ENCODE measurements at regions not wholly inside any gene's neighbourhood (a gene's known extent, or its start where the extent isn't known, plus 50 kb on each side); places are given as distances from the start of the nearest gene placed in this dataset.

DNA sequence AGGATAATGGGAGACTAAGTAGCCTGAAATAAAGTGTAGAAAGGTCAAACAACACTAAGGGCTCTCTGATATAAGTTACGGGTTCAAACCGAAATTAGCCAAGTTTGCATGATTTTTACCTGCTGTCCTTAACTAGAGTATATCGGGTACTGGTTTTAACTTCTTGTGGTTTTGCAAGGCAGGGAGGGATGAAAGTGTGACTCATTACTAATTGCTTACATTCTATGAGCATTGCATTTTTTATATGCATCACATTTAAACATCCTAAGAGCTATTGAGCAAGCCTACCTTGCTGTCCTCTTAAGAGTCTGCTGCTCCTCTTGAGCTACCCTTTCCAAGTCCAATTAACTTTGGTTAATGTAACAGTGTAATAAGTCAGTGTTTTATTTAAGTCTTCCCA, 415.4 kb downstream of the SLITRK5 start:
- Histone ChIP-seq H3K9me3 (ENCODE audit: control insufficient read depth, insufficient read depth, low read depth, low read length) (no peaks in the 10 kb centered on the region), H3K36me3 (ENCODE audit: control insufficient read depth in 2 of 2, insufficient read depth in 1 of 2, low read length in 2 of 2) (no peaks in the 10 kb centered on the region), H3K27ac (ENCODE audit: extremely low read depth, low read depth, low read length) (no peak overlapping the region), H3K4me1 (ENCODE audit: control insufficient read depth, insufficient read depth, low read length) (no peaks in the 10 kb centered on the region), H3K4me3 (ENCODE audit: low read depth, low read length) (no peak overlapping the region)
- ChIA-PET CTCF (no interaction called here), POLR2A (no interaction called here)
- TF ChIP-seq ZNF37A (tag by site-specific recombination; IDR thresholded peaks at IDR 0.05), result no peak
- TF ChIP-seq ZNF202 (tag by site-specific recombination; IDR thresholded peaks at IDR 0.05; ENCODE audit: borderline replicate concordance), result no peak
- no peak for TF ChIP-seq ZNF626 (tag by site-specific recombination; IDR thresholded peaks at IDR 0.05)
- TF ChIP-seq, protein P1, sequence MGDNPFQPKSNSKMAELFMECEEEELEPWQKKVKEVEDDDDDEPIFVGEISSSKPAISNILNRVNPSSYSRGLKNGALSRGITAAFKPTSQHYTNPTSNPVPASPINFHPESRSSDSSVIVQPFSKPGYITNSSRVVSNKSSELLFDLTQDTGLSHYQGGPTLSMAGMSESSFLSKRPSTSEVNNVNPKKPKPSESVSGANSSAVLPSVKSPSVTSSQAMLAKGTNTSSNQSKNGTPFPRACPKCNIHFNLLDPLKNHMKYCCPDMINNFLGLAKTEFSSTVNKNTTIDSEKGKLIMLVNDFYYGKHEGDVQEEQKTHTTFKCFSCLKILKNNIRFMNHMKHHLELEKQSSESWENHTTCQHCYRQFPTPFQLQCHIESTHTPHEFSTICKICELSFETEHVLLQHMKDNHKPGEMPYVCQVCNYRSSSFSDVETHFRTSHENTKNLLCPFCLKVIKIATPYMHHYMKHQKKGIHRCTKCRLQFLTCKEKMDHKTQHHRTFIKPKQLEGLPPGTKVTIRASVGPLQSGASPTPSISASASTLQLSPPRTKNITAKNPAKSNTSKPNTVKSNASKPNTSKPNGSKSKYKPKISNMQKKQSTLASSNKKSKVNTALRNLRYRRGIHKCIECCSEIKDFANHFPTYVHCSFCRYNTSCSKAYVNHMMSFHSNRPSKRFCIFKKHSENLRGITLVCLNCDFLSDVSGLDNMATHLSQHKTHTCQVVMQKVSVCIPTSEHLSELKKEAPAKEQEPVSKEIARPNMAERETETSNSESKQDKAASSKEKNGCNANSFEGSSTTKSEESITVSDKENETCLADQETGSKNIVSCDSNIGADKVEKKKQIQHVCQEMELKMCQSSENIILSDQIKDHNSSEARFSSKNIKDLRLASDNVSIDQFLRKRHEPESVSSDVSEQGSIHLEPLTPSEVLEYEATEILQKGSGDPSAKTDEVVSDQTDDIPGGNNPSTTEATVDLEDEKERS (tag by site-specific recombination; IDR thresholded peaks at IDR 0.05), result no peak
- TF ChIP-seq KLF10 (tag by site-specific recombination; IDR thresholded peaks at IDR 0.05), result no peak
- TF ChIP-seq, protein P2, sequence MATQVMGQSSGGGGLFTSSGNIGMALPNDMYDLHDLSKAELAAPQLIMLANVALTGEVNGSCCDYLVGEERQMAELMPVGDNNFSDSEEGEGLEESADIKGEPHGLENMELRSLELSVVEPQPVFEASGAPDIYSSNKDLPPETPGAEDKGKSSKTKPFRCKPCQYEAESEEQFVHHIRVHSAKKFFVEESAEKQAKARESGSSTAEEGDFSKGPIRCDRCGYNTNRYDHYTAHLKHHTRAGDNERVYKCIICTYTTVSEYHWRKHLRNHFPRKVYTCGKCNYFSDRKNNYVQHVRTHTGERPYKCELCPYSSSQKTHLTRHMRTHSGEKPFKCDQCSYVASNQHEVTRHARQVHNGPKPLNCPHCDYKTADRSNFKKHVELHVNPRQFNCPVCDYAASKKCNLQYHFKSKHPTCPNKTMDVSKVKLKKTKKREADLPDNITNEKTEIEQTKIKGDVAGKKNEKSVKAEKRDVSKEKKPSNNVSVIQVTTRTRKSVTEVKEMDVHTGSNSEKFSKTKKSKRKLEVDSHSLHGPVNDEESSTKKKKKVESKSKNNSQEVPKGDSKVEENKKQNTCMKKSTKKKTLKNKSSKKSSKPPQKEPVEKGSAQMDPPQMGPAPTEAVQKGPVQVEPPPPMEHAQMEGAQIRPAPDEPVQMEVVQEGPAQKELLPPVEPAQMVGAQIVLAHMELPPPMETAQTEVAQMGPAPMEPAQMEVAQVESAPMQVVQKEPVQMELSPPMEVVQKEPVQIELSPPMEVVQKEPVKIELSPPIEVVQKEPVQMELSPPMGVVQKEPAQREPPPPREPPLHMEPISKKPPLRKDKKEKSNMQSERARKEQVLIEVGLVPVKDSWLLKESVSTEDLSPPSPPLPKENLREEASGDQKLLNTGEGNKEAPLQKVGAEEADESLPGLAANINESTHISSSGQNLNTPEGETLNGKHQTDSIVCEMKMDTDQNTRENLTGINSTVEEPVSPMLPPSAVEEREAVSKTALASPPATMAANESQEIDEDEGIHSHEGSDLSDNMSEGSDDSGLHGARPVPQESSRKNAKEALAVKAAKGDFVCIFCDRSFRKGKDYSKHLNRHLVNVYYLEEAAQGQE (tag by site-specific recombination; IDR thresholded peaks at IDR 0.05), result no peak
- no peak for TF ChIP-seq ZNF341 (tag by site-specific recombination; IDR thresholded peaks at IDR 0.05; ENCODE audit: low read depth)
- TF ChIP-seq, protein P3, sequence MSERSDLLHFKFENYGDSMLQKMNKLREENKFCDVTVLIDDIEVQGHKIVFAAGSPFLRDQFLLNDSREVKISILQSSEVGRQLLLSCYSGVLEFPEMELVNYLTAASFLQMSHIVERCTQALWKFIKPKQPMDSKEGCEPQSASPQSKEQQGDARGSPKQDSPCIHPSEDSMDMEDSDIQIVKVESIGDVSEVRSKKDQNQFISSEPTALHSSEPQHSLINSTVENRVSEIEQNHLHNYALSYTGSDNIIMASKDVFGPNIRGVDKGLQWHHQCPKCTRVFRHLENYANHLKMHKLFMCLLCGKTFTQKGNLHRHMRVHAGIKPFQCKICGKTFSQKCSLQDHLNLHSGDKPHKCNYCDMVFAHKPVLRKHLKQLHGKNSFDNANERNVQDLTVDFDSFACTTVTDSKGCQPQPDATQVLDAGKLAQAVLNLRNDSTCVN (tag by site-specific recombination; optimal IDR thresholded peaks at IDR 0.05), result no peak
- no peak for TF ChIP-seq ZNF174 (tag by site-specific recombination; IDR thresholded peaks at IDR 0.05)

DNA sequence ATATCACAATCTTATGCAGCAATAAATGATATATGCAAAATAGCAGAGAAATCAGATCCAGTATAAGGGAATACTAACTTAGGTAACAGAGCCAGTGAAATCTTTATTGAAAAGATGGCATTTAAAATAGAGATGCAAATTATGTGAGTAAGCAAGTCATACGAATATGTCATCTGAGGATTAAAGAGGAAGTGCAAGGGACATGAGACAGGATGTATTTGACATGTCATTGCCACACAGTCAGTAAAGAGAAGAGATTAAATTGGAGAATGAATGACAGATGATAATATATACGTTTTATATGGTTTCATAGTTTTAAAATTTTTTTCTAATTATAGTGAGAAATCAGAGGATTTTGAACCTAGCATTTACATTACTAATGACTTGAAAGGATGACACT, 426.4 kb downstream of the SLITRK5 start:
- CTCF ChIA-PET, result no interaction called here
- no peaks in the 10 kb centered on the region for H3K36me3 ChIP-seq (ENCODE audit: control insufficient read depth in 2 of 2, insufficient read depth in 1 of 2, low read length in 2 of 2)
- no peak for TF ChIP-seq KLF10 (tag by site-specific recombination; IDR thresholded peaks at IDR 0.05)
- TF ChIP-seq, protein P4, sequence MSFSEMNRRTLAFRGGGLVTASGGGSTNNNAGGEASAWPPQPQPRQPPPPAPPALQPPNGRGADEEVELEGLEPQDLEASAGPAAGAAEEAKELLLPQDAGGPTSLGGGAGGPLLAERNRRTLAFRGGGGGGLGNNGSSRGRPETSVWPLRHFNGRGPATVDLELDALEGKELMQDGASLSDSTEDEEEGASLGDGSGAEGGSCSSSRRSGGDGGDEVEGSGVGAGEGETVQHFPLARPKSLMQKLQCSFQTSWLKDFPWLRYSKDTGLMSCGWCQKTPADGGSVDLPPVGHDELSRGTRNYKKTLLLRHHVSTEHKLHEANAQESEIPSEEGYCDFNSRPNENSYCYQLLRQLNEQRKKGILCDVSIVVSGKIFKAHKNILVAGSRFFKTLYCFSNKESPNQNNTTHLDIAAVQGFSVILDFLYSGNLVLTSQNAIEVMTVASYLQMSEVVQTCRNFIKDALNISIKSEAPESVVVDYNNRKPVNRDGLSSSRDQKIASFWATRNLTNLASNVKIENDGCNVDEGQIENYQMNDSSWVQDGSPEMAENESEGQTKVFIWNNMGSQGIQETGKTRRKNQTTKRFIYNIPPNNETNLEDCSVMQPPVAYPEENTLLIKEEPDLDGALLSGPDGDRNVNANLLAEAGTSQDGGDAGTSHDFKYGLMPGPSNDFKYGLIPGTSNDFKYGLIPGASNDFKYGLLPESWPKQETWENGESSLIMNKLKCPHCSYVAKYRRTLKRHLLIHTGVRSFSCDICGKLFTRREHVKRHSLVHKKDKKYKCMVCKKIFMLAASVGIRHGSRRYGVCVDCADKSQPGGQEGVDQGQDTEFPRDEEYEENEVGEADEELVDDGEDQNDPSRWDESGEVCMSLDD (tag by site-specific recombination; IDR thresholded peaks at IDR 0.05), result no peak
- no peak for TF ChIP-seq ZNF76 (tag by site-specific recombination; IDR thresholded peaks at IDR 0.05; ENCODE audit: borderline replicate concordance, low read depth)
- TF ChIP-seq SETDB1 (IDR thresholded peaks at IDR 0.05; ENCODE audit: insufficient read length, low read length), result no peak
- POLR2A ChIA-PET, result no interaction called here
- H3K4me1 ChIP-seq (ENCODE audit: control insufficient read depth, insufficient read depth, low read length), result no peaks in the 10 kb centered on the region
- no peak overlapping the region for H3K4me3 ChIP-seq (ENCODE audit: low read depth, low read length)
- H3K9me3 ChIP-seq (ENCODE audit: control insufficient read depth, insufficient read depth, low read depth, low read length), result no peaks in the 10 kb centered on the region
- H3K27ac ChIP-seq (ENCODE audit: extremely low read depth, low read depth, low read length), result no peak overlapping the region

Measured in HEK293 (cell line).